ENCODE measurements at regions not wholly inside any gene's neighbourhood (a gene's known extent, or its start where the extent isn't known, plus 50 kb on each side); places are given as distances from the start of the nearest gene placed in this dataset.

- Histone ChIP-seq H3K27me3 (ENCODE audit: control insufficient read depth, insufficient read depth, low read length) (no peaks in the 10 kb centered on the region), H3K36me3 (ENCODE audit: control insufficient read depth, insufficient read depth, low read length) (no peaks in the 10 kb centered on the region), H3K4me3 (ENCODE audit: low read depth, low read length) (no peak overlapping the region)
- POLR2A ChIA-PET = no interaction called here
- CTCF ChIA-PET = interaction anchor here (1.4 kb wide), 1 partner anchor 14 kb away, joined by 3 read pairs; no protein-coding TSS in a partner anchor
- TF ChIP-seq, protein P1, sequence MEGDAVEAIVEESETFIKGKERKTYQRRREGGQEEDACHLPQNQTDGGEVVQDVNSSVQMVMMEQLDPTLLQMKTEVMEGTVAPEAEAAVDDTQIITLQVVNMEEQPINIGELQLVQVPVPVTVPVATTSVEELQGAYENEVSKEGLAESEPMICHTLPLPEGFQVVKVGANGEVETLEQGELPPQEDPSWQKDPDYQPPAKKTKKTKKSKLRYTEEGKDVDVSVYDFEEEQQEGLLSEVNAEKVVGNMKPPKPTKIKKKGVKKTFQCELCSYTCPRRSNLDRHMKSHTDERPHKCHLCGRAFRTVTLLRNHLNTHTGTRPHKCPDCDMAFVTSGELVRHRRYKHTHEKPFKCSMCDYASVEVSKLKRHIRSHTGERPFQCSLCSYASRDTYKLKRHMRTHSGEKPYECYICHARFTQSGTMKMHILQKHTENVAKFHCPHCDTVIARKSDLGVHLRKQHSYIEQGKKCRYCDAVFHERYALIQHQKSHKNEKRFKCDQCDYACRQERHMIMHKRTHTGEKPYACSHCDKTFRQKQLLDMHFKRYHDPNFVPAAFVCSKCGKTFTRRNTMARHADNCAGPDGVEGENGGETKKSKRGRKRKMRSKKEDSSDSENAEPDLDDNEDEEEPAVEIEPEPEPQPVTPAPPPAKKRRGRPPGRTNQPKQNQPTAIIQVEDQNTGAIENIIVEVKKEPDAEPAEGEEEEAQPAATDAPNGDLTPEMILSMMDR (IDR thresholded peaks at IDR 0.05; ENCODE audit: insufficient read depth, low read depth, low read length) = no peak
- DNase-seq (ENCODE audit: low read depth) = no peak
Measured at GRCh38 chr13:72657379-72657778, 70.0 kb downstream of the MZT1 start.

- POLR2A ChIA-PET = no interaction called here
- TF ChIP-seq, protein P1 (IDR thresholded peaks at IDR 0.05; ENCODE audit: insufficient read depth, low read depth, low read length) = no peak
- Histone ChIP-seq H3K36me3 (ENCODE audit: control insufficient read depth, insufficient read depth, low read length) (no peaks in the 10 kb centered on the region), H3K27me3 (ENCODE audit: control insufficient read depth, insufficient read depth, low read length) (no peaks in the 10 kb centered on the region), H3K4me3 (ENCODE audit: low read depth, low read length) (no peak overlapping the region)
- CTCF ChIA-PET = interaction anchor here (1.4 kb wide), 1 partner anchor 13 kb away, joined by 3 read pairs; no protein-coding TSS in a partner anchor
- no peak for DNase-seq (ENCODE audit: low read depth)
Measured at GRCh38 chr13:72656357-72656756, 71.1 kb downstream of the MZT1 start.

- no peaks in the 10 kb centered on the region for H3K36me3 ChIP-seq (ENCODE audit: control insufficient read depth, insufficient read depth, low read length)
- H3K4me3 ChIP-seq (ENCODE audit: low read depth, low read length) = no peak overlapping the region
- H3K27me3 ChIP-seq (ENCODE audit: control insufficient read depth, insufficient read depth, low read length) = no peaks in the 10 kb centered on the region
- ChIA-PET POLR2A (no interaction called here), CTCF (interaction anchor here (1.2 to 2.1 kb wide), 2 partner anchors 10 kb away, joined by 4 to 9 read pairs; no protein-coding TSS in a partner anchor)
- DNase-seq (ENCODE audit: low read depth) = no peak
- TF ChIP-seq, protein P1 (IDR thresholded peaks at IDR 0.05; ENCODE audit: insufficient read depth, low read depth, low read length) = no peak
Measured at GRCh38 chr13:72653506-72653905, 73.9 kb downstream of the MZT1 start.

- TF ChIP-seq, protein P1 (IDR thresholded peaks at IDR 0.05; ENCODE audit: insufficient read depth, low read depth, low read length) = no peak
- CTCF ChIA-PET = interaction anchor here (1.2 kb wide), 1 partner anchor 9 kb away, joined by 4 read pairs; no protein-coding TSS in a partner anchor
- H3K4me3 ChIP-seq (ENCODE audit: low read depth, low read length) = no peak overlapping the region
Measured at GRCh38 chr13:72652681-72653080, 74.7 kb downstream of the MZT1 start.

DNA sequence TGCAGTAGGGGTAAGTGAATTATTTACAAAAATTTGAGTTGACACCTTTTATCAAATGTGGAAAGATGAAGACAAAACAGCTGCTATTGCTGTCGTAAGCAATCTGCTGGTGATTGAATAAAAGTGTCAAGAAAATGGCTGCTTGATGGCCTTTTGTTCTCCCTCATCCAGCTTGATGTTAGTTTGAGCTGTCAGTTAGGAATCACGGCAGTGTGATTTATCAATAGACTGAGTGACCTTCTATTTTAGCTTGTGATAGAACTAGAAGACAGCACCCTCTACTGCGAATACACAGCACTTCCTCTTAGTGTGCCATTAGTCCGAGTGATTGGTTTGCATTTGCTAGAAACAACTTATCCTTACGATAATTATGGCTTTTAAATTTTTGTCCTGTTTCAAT lies 76.3 kb downstream of the MZT1 start:
- no peaks in the 10 kb centered on the region for H3K36me3 ChIP-seq (ENCODE audit: control insufficient read depth, insufficient read depth, low read length)
- TF ChIP-seq, protein P1 (IDR thresholded peaks at IDR 0.05; ENCODE audit: insufficient read depth, low read depth, low read length) = no peak
- no peak overlapping the region for H3K4me3 ChIP-seq (ENCODE audit: low read depth, low read length)
- CTCF ChIA-PET = interaction anchor here (1.2 kb wide), 1 partner anchor 10 kb away, joined by 4 read pairs; no protein-coding TSS in a partner anchor
- POLR2A ChIA-PET = no interaction called here
- no peak for DNase-seq (ENCODE audit: low read depth)
- H3K27me3 ChIP-seq (ENCODE audit: control insufficient read depth, insufficient read depth, low read length) = no peaks in the 10 kb centered on the region

More at GRCh38 chr13:72652681-72653080, 74.7 kb downstream of the MZT1 start:
- Histone ChIP-seq H3K27me3 (ENCODE audit: control insufficient read depth, insufficient read depth, low read length) (no peaks in the 10 kb centered on the region), H3K36me3 (ENCODE audit: control insufficient read depth, insufficient read depth, low read length) (no peaks in the 10 kb centered on the region)
- POLR2A ChIA-PET = no interaction called here
- no peak for DNase-seq (ENCODE audit: low read depth)
